HG03457 (cell line): ENCODE measurements at regions not wholly inside any gene's neighbourhood (a gene's known extent, or its start where the extent isn't known, plus 50 kb on each side); places are given as distances from the start of the nearest gene placed in this dataset.
"Not testable (repeated sequence)": the region's sequence is repeated elsewhere in the genome, so short reads cannot be mapped to it uniquely, and the experiment has no call there.

ENCODE experiments used
- ATAC-seq: cut with Tn5 transposase; IDR thresholded peaks from one replicate; pipeline ENCODE4 v1.9.1; 2021; ENCODE audit warnings: moderate number of reproducible peaks; ENCODE audit not compliant: unreplicated experiment

GRCh38 chr5:99617335-99617734, 688.5 kb upstream of the CHD1 start:
- ATAC-seq = no peak

- ATAC-seq = no peak
Observed at GRCh38 chr5:99614888-99615287, 686.1 kb upstream of the CHD1 start.

- no peak for ATAC-seq
Observed at GRCh38 chr5:99607124-99607523, 678.3 kb upstream of the CHD1 start.

GRCh38 chr5:99605904-99606303, 677.1 kb upstream of the CHD1 start:
- no peak for ATAC-seq

- ATAC-seq = no peak
Observed at GRCh38 chr5:99600952-99601351, 672.1 kb upstream of the CHD1 start.

- ATAC-seq = no peak
Observed at GRCh38 chr5:99590806-99591205, 662.0 kb upstream of the CHD1 start.

- no peak for ATAC-seq
Observed at GRCh38 chr5:99589424-99589823, 660.6 kb upstream of the CHD1 start.

GRCh38 chr5:99587983-99588382, 659.2 kb upstream of the CHD1 start:
- ATAC-seq = peak; percentile 89

GRCh38 chr5:99586878-99587277, 658.1 kb upstream of the CHD1 start:
- no peak for ATAC-seq

GRCh38 chr5:99581204-99581603, 652.4 kb upstream of the CHD1 start:
- not testable (repeated sequence) for ATAC-seq

- not testable (repeated sequence) for ATAC-seq
Observed at GRCh38 chr5:99562937-99563627, 634.3 kb upstream of the CHD1 start.

- ATAC-seq = no peak
Observed at GRCh38 chr5:99553211-99553810, 624.5 kb upstream of the CHD1 start.

- no peak for ATAC-seq
Observed at GRCh38 chr5:99544356-99544755, 615.5 kb upstream of the CHD1 start.

- no peak for ATAC-seq
Observed at GRCh38 chr5:99543841-99544240, 615.0 kb upstream of the CHD1 start.

- ATAC-seq = not testable (repeated sequence)
Observed at GRCh38 chr5:99534241-99534640, 605.4 kb upstream of the CHD1 start.

- not testable (repeated sequence) for ATAC-seq
Observed at GRCh38 chr5:99521666-99522065, 592.9 kb upstream of the CHD1 start.

- ATAC-seq = not testable (repeated sequence)
Observed at GRCh38 chr5:99515864-99516490, 587.2 kb upstream of the CHD1 start.

- ATAC-seq = not testable (repeated sequence)
Observed at GRCh38 chr5:99510237-99510866, 581.5 kb upstream of the CHD1 start.

- not testable (repeated sequence) for ATAC-seq
Observed at GRCh38 chr5:99509064-99509463, 580.3 kb upstream of the CHD1 start.

- not testable (repeated sequence) for ATAC-seq
Observed at GRCh38 chr5:99495456-99495855, 566.6 kb upstream of the CHD1 start.

GRCh38 chr5:99478450-99478849, 549.6 kb upstream of the CHD1 start:
- ATAC-seq = not testable (repeated sequence)

GRCh38 chr5:99473328-99473727, 544.5 kb upstream of the CHD1 start:
- ATAC-seq = not testable (repeated sequence)
